ENCODE measurements at regions not wholly inside any gene's neighbourhood (a gene's known extent, or its start where the extent isn't known, plus 50 kb on each side); places are given as distances from the start of the nearest gene placed in this dataset.

GRCh38 chr18:56097621-56098020 lies 509.6 kb upstream of the TCF4 start:
- TF ChIP-seq CTCF (IDR thresholded peaks at IDR 0.05; ENCODE audit: borderline replicate concordance, extremely low read depth, low read length, poor library complexity, severe bottlenecking) (no peak), EZH2 (IDR thresholded peaks at IDR 0.05; ENCODE audit: borderline replicate concordance, low read depth, low read length, severe bottlenecking) (no peak)
